ENCODE measurements at regions not wholly inside any gene's neighbourhood (a gene's known extent, or its start where the extent isn't known, plus 50 kb on each side); places are given as distances from the start of the nearest gene placed in this dataset.
"Not testable (repeated sequence)": the region's sequence is repeated elsewhere in the genome, so short reads cannot be mapped to it uniquely, and the experiment has no call there.

- no peak for DNase-seq (ENCODE audit: low spot score)
- intact Hi-C loops (cut with DNase I) = no loop called here
Measured at GRCh38 chr6:93183531-93183972, 235.8 kb downstream of the EPHA7 start.

- DNase-seq (ENCODE audit: low spot score) = no peak
- intact Hi-C loops (cut with DNase I) = no loop called here
Measured at GRCh38 chr6:93182938-93183479, 236.3 kb downstream of the EPHA7 start.

GRCh38 chr6:93177918-93178317, 241.4 kb downstream of the EPHA7 start:
- intact Hi-C loops (cut with DNase I) = no loop called here
- no peak for DNase-seq (ENCODE audit: low spot score)

GRCh38 chr6:93177438-93177837, 241.9 kb downstream of the EPHA7 start:
- intact Hi-C loops (cut with DNase I) = no loop called here
- DNase-seq (ENCODE audit: low spot score) = no peak

GRCh38 chr6:93176070-93176469, 243.3 kb downstream of the EPHA7 start:
- DNase-seq (ENCODE audit: low spot score) = no peak
- intact Hi-C loops (cut with DNase I) = no loop called here

- intact Hi-C loops (cut with DNase I) = not testable (repeated sequence)
Measured at GRCh38 chr6:93173573-93173972, 245.8 kb downstream of the EPHA7 start.

GRCh38 chr6:93165850-93166430, 253.4 kb downstream of the EPHA7 start:
- DNase-seq (ENCODE audit: low spot score) = no peak
- intact Hi-C loops (cut with DNase I) = no loop called here

More at GRCh38 chr6:93173573-93173972, 245.8 kb downstream of the EPHA7 start:
- DNase-seq (ENCODE audit: low spot score) = not testable (repeated sequence)

- DNase-seq (ENCODE audit: low spot score) = no peak
Measured at GRCh38 chr6:93164781-93165180, 254.6 kb downstream of the EPHA7 start.

GRCh38 chr6:93163146-93163545, 256.2 kb downstream of the EPHA7 start:
- no peak for DNase-seq (ENCODE audit: low spot score)
- intact Hi-C loops (cut with DNase I) = no loop called here

More at GRCh38 chr6:93164781-93165180, 254.6 kb downstream of the EPHA7 start:
- intact Hi-C loops (cut with DNase I) = no loop called here

GRCh38 chr6:93139408-93140081, 279.8 kb downstream of the EPHA7 start:
- intact Hi-C loops (cut with DNase I) = no loop called here
- no peak for DNase-seq (ENCODE audit: low spot score)

- intact Hi-C loops (cut with DNase I) = no loop called here
- DNase-seq (ENCODE audit: low spot score) = no peak
Measured at GRCh38 chr6:93136111-93136510, 283.2 kb downstream of the EPHA7 start.

GRCh38 chr6:93124006-93124632, 295.2 kb downstream of the EPHA7 start:
- intact Hi-C loops (cut with DNase I) = no loop called here

GRCh38 chr6:93123585-93123984, 295.8 kb downstream of the EPHA7 start:
- intact Hi-C loops (cut with DNase I) = no loop called here
- no peak for DNase-seq (ENCODE audit: low spot score)

More at GRCh38 chr6:93124006-93124632, 295.2 kb downstream of the EPHA7 start:
- DNase-seq (ENCODE audit: low spot score) = no peak

- intact Hi-C loops (cut with DNase I) = no loop called here
- no peak for DNase-seq (ENCODE audit: low spot score)
Measured at GRCh38 chr6:93120154-93120742, 299.1 kb downstream of the EPHA7 start.

GRCh38 chr6:93105907-93106306, 313.5 kb downstream of the EPHA7 start:
- intact Hi-C loops (cut with DNase I) = no loop called here
- DNase-seq (ENCODE audit: low spot score) = no peak

- intact Hi-C loops (cut with DNase I) = no loop called here
- no peak for DNase-seq (ENCODE audit: low spot score)
Measured at GRCh38 chr6:93105017-93105416, 314.3 kb downstream of the EPHA7 start.

GRCh38 chr6:93104195-93104817, 315.1 kb downstream of the EPHA7 start:
- no peak for DNase-seq (ENCODE audit: low spot score)
- intact Hi-C loops (cut with DNase I) = no loop called here

- intact Hi-C loops (cut with DNase I) = no loop called here
- DNase-seq (ENCODE audit: low spot score) = no peak
Measured at GRCh38 chr6:93088621-93089501, 330.5 kb downstream of the EPHA7 start.

GRCh38 chr6:93087606-93088005, 331.8 kb downstream of the EPHA7 start:
- intact Hi-C loops (cut with DNase I) = no loop called here
- no peak for DNase-seq (ENCODE audit: low spot score)
